ENCODE measurements at regions not wholly inside any gene's neighbourhood (a gene's known extent, or its start where the extent isn't known, plus 50 kb on each side); places are given as distances from the start of the nearest gene placed in this dataset.
A peak's percentile ranks its signal among the peaks of the same experiment; 100 is the strongest.

GRCh38 chr20:52749938-52750337 is 222.2 kb upstream of the TSHZ2 start:
- no peaks in the 10 kb centered on the region for H3K27me3 ChIP-seq (ENCODE audit: control insufficient read depth in 1 of 2, insufficient read depth in 2 of 2, low read length in 2 of 2)
- no peak overlapping the region for H3K4me3 ChIP-seq (ENCODE audit: low read depth in 1 of 2, low read length in 2 of 2)
- no peak overlapping the region for H3K9ac ChIP-seq (ENCODE audit: low read length)
- H3K36me3 ChIP-seq (ENCODE audit: insufficient read depth, low read length): no peaks in the 10 kb centered on the region
- H3K4me1 ChIP-seq (ENCODE audit: insufficient read depth, low read length): no peaks in the 10 kb centered on the region
- no peaks in the 10 kb centered on the region for H3K9me3 ChIP-seq (ENCODE audit: low read length)
- H3K27ac ChIP-seq (ENCODE audit: low read depth, low read length): no peak overlapping the region

- no peak overlapping the region for H3K9ac ChIP-seq (ENCODE audit: low read length)
- no peaks in the 10 kb centered on the region for H3K36me3 ChIP-seq (ENCODE audit: insufficient read depth, low read length)
- H3K27me3 ChIP-seq (ENCODE audit: control insufficient read depth in 1 of 2, insufficient read depth in 2 of 2, low read length in 2 of 2): no peaks in the 10 kb centered on the region
- no peak overlapping the region for H3K27ac ChIP-seq (ENCODE audit: low read depth, low read length)
- H3K4me3 ChIP-seq (ENCODE audit: low read depth in 1 of 2, low read length in 2 of 2): no peak overlapping the region
- no peaks in the 10 kb centered on the region for H3K4me1 ChIP-seq (ENCODE audit: insufficient read depth, low read length)
- no peaks in the 10 kb centered on the region for H3K9me3 ChIP-seq (ENCODE audit: low read length)
Observed at GRCh38 chr20:52748990-52749389, 223.2 kb upstream of the TSHZ2 start.

- H3K27ac ChIP-seq (ENCODE audit: low read depth, low read length): no peak overlapping the region
- no peaks in the 10 kb centered on the region for H3K27me3 ChIP-seq (ENCODE audit: control insufficient read depth in 1 of 2, insufficient read depth in 2 of 2, low read length in 2 of 2)
Observed at GRCh38 chr20:52748285-52748932, 223.7 kb upstream of the TSHZ2 start.

GRCh38 chr20:52747845-52748284 is 224.3 kb upstream of the TSHZ2 start:
- Histone ChIP-seq H3K9ac (ENCODE audit: low read length) (no peak overlapping the region), H3K4me3 (ENCODE audit: low read depth in 1 of 2, low read length in 2 of 2) (peak overlapping the region in 1 of 2 donors; percentile 14), H3K27ac (ENCODE audit: low read depth, low read length) (no peak overlapping the region), H3K27me3 (ENCODE audit: control insufficient read depth in 1 of 2, insufficient read depth in 2 of 2, low read length in 2 of 2) (no peaks in the 10 kb centered on the region), H3K9me3 (ENCODE audit: low read length) (no peaks in the 10 kb centered on the region), H3K36me3 (ENCODE audit: insufficient read depth, low read length) (no peaks in the 10 kb centered on the region), H3K4me1 (ENCODE audit: insufficient read depth, low read length) (no peaks in the 10 kb centered on the region)

More at GRCh38 chr20:52748285-52748932, 223.7 kb upstream of the TSHZ2 start:
- Histone ChIP-seq H3K9me3 (ENCODE audit: low read length) (no peaks in the 10 kb centered on the region), H3K4me1 (ENCODE audit: insufficient read depth, low read length) (no peaks in the 10 kb centered on the region), H3K9ac (ENCODE audit: low read length) (no peak overlapping the region), H3K36me3 (ENCODE audit: insufficient read depth, low read length) (no peaks in the 10 kb centered on the region), H3K4me3 (ENCODE audit: low read depth in 1 of 2, low read length in 2 of 2) (peak overlapping the region in 1 of 2 donors; percentile 14)

- no peak overlapping the region for H3K9ac ChIP-seq (ENCODE audit: low read length)
- H3K27me3 ChIP-seq (ENCODE audit: control insufficient read depth in 1 of 2, insufficient read depth in 2 of 2, low read length in 2 of 2): no peaks in the 10 kb centered on the region
- H3K4me3 ChIP-seq (ENCODE audit: low read depth in 1 of 2, low read length in 2 of 2): no peak overlapping the region
- no peak overlapping the region for H3K27ac ChIP-seq (ENCODE audit: low read depth, low read length)
- no peaks in the 10 kb centered on the region for H3K9me3 ChIP-seq (ENCODE audit: low read length)
- H3K4me1 ChIP-seq (ENCODE audit: insufficient read depth, low read length): no peaks in the 10 kb centered on the region
- no peaks in the 10 kb centered on the region for H3K36me3 ChIP-seq (ENCODE audit: insufficient read depth, low read length)
Observed at GRCh38 chr20:52746770-52747169, 225.4 kb upstream of the TSHZ2 start.

GRCh38 chr20:52746190-52746589 is 226.0 kb upstream of the TSHZ2 start:
- Histone ChIP-seq H3K36me3 (ENCODE audit: insufficient read depth, low read length) (no peaks in the 10 kb centered on the region), H3K27ac (ENCODE audit: low read depth, low read length) (no peak overlapping the region), H3K9me3 (ENCODE audit: low read length) (no peaks in the 10 kb centered on the region), H3K4me1 (ENCODE audit: insufficient read depth, low read length) (no peaks in the 10 kb centered on the region), H3K9ac (ENCODE audit: low read length) (no peak overlapping the region), H3K4me3 (ENCODE audit: low read depth in 1 of 2, low read length in 2 of 2) (no peak overlapping the region), H3K27me3 (ENCODE audit: control insufficient read depth in 1 of 2, insufficient read depth in 2 of 2, low read length in 2 of 2) (no peaks in the 10 kb centered on the region)

- Histone ChIP-seq H3K9me3 (ENCODE audit: low read length) (no peaks in the 10 kb centered on the region), H3K4me3 (ENCODE audit: low read depth in 1 of 2, low read length in 2 of 2) (no peak overlapping the region), H3K27ac (ENCODE audit: low read depth, low read length) (no peak overlapping the region), H3K9ac (ENCODE audit: low read length) (no peak overlapping the region), H3K4me1 (ENCODE audit: insufficient read depth, low read length) (no peaks in the 10 kb centered on the region), H3K36me3 (ENCODE audit: insufficient read depth, low read length) (no peaks in the 10 kb centered on the region), H3K27me3 (ENCODE audit: control insufficient read depth in 1 of 2, insufficient read depth in 2 of 2, low read length in 2 of 2) (no peaks in the 10 kb centered on the region)
Observed at GRCh38 chr20:52744441-52744840, 227.7 kb upstream of the TSHZ2 start.

- no peak overlapping the region for H3K9ac ChIP-seq (ENCODE audit: low read length)
- H3K9me3 ChIP-seq (ENCODE audit: low read length): no peaks in the 10 kb centered on the region
- H3K36me3 ChIP-seq (ENCODE audit: insufficient read depth, low read length): no peaks in the 10 kb centered on the region
- no peaks in the 10 kb centered on the region for H3K27me3 ChIP-seq (ENCODE audit: control insufficient read depth in 1 of 2, insufficient read depth in 2 of 2, low read length in 2 of 2)
- H3K4me1 ChIP-seq (ENCODE audit: insufficient read depth, low read length): no peaks in the 10 kb centered on the region
- no peak overlapping the region for H3K27ac ChIP-seq (ENCODE audit: low read depth, low read length)
- no peak overlapping the region for H3K4me3 ChIP-seq (ENCODE audit: low read depth in 1 of 2, low read length in 2 of 2)
Observed at GRCh38 chr20:52738081-52738480, 234.1 kb upstream of the TSHZ2 start.

- H3K36me3 ChIP-seq (ENCODE audit: insufficient read depth, low read length): no peaks in the 10 kb centered on the region
- H3K4me3 ChIP-seq (ENCODE audit: low read depth in 1 of 2, low read length in 2 of 2): no peak overlapping the region
- H3K9me3 ChIP-seq (ENCODE audit: low read length): no peaks in the 10 kb centered on the region
- H3K4me1 ChIP-seq (ENCODE audit: insufficient read depth, low read length): no peaks in the 10 kb centered on the region
- no peak overlapping the region for H3K9ac ChIP-seq (ENCODE audit: low read length)
- no peaks in the 10 kb centered on the region for H3K27me3 ChIP-seq (ENCODE audit: control insufficient read depth in 1 of 2, insufficient read depth in 2 of 2, low read length in 2 of 2)
- H3K27ac ChIP-seq (ENCODE audit: low read depth, low read length): no peak overlapping the region
Observed at GRCh38 chr20:52736507-52736906, 235.7 kb upstream of the TSHZ2 start.

- no peak overlapping the region for H3K4me3 ChIP-seq (ENCODE audit: low read depth in 1 of 2, low read length in 2 of 2)
- H3K27ac ChIP-seq (ENCODE audit: low read depth, low read length): no peak overlapping the region
- no peaks in the 10 kb centered on the region for H3K9me3 ChIP-seq (ENCODE audit: low read length)
- no peak overlapping the region for H3K9ac ChIP-seq (ENCODE audit: low read length)
- no peaks in the 10 kb centered on the region for H3K27me3 ChIP-seq (ENCODE audit: control insufficient read depth in 1 of 2, insufficient read depth in 2 of 2, low read length in 2 of 2)
- H3K36me3 ChIP-seq (ENCODE audit: insufficient read depth, low read length): no peaks in the 10 kb centered on the region
- H3K4me1 ChIP-seq (ENCODE audit: insufficient read depth, low read length): no peaks in the 10 kb centered on the region
Observed at GRCh38 chr20:52731093-52731492, 241.1 kb upstream of the TSHZ2 start.

GRCh38 chr20:52727740-52728456 is 244.3 kb upstream of the TSHZ2 start:
- Histone ChIP-seq H3K27ac (ENCODE audit: low read depth, low read length) (no peak overlapping the region), H3K9me3 (ENCODE audit: low read length) (no peaks in the 10 kb centered on the region), H3K4me1 (ENCODE audit: insufficient read depth, low read length) (no peaks in the 10 kb centered on the region)

GRCh38 chr20:52724541-52724940 is 247.6 kb upstream of the TSHZ2 start:
- H3K27ac ChIP-seq (ENCODE audit: low read depth, low read length): no peak overlapping the region
- H3K9ac ChIP-seq (ENCODE audit: low read length): no peak overlapping the region
- H3K27me3 ChIP-seq (ENCODE audit: control insufficient read depth in 1 of 2, insufficient read depth in 2 of 2, low read length in 2 of 2): no peaks in the 10 kb centered on the region
- no peak overlapping the region for H3K4me3 ChIP-seq (ENCODE audit: low read depth in 1 of 2, low read length in 2 of 2)
- H3K36me3 ChIP-seq (ENCODE audit: insufficient read depth, low read length): no peaks in the 10 kb centered on the region
- no peaks in the 10 kb centered on the region for H3K4me1 ChIP-seq (ENCODE audit: insufficient read depth, low read length)
- H3K9me3 ChIP-seq (ENCODE audit: low read length): no peaks in the 10 kb centered on the region

More at GRCh38 chr20:52727740-52728456, 244.3 kb upstream of the TSHZ2 start:
- no peak overlapping the region for H3K9ac ChIP-seq (ENCODE audit: low read length)
- H3K4me3 ChIP-seq (ENCODE audit: low read depth in 1 of 2, low read length in 2 of 2): no peak overlapping the region
- no peaks in the 10 kb centered on the region for H3K36me3 ChIP-seq (ENCODE audit: insufficient read depth, low read length)
- no peaks in the 10 kb centered on the region for H3K27me3 ChIP-seq (ENCODE audit: control insufficient read depth in 1 of 2, insufficient read depth in 2 of 2, low read length in 2 of 2)
